ENCODE measurements at regions not wholly inside any gene's neighbourhood (a gene's known extent, or its start where the extent isn't known, plus 50 kb on each side); places are given as distances from the start of the nearest gene placed in this dataset.

DNA sequence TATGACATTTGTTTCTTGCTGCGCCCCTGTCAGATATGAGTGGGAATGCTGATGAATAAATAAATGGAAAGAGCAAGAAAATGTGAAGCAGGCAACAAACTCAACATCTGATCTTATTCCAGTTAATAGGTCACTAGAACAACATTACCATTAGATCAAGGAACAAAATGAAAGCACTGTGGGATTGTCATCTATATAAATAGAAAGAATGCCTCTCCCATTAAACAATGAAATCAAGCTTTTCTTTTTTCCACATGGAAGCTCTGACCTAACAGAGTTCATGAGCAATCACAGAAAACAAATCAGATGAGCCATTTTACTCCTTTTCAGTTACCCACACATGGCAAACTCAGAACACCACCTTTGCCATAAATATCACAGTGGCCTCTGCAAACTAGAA is 354.8 kb downstream of the SUCLA2 start:
- no peak overlapping the region for H3K9ac ChIP-seq (ENCODE audit: low read depth in 1 of 2, low read length in 2 of 2)
- no peak overlapping the region for H3K27ac ChIP-seq (ENCODE audit: low read depth in 1 of 2, low read length in 2 of 2)
- no peak overlapping the region for H3K4me3 ChIP-seq (ENCODE audit: low read depth in 1 of 3, low read length in 3 of 3)
- no peaks in the 10 kb centered on the region for H3K4me1 ChIP-seq (ENCODE audit: control insufficient read depth in 4 of 4, insufficient read depth in 4 of 4, low read length in 3 of 4)
- no peaks in the 10 kb centered on the region for H3K27me3 ChIP-seq (ENCODE audit: control insufficient read depth in 4 of 4, insufficient read depth in 4 of 4, low read length in 3 of 4)
- 92% methylated on average over 1 of the region's 1 CpG for WGBS
- no peaks in the 10 kb centered on the region for H3K9me3 ChIP-seq (ENCODE audit: control insufficient read depth in 4 of 4, low read length in 3 of 4)
- TF ChIP-seq TAF1 (conservative IDR thresholded peaks at IDR 0.05), result no peak
- no peak for TF ChIP-seq SP1 (IDR thresholded peaks at IDR 0.05)
- no peak for TF ChIP-seq YY1 (IDR thresholded peaks at IDR 0.05)
- no peak for TF ChIP-seq GABPA (IDR thresholded peaks at IDR 0.05 in 1 of 2, conservative IDR thresholded peaks at IDR 0.05 in 1 of 2)
- TF ChIP-seq, protein P1, sequence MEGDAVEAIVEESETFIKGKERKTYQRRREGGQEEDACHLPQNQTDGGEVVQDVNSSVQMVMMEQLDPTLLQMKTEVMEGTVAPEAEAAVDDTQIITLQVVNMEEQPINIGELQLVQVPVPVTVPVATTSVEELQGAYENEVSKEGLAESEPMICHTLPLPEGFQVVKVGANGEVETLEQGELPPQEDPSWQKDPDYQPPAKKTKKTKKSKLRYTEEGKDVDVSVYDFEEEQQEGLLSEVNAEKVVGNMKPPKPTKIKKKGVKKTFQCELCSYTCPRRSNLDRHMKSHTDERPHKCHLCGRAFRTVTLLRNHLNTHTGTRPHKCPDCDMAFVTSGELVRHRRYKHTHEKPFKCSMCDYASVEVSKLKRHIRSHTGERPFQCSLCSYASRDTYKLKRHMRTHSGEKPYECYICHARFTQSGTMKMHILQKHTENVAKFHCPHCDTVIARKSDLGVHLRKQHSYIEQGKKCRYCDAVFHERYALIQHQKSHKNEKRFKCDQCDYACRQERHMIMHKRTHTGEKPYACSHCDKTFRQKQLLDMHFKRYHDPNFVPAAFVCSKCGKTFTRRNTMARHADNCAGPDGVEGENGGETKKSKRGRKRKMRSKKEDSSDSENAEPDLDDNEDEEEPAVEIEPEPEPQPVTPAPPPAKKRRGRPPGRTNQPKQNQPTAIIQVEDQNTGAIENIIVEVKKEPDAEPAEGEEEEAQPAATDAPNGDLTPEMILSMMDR (IDR thresholded peaks at IDR 0.05; ENCODE audit: low read depth, low read length, missing input control), result no peak
- no peaks in the 10 kb centered on the region for H3K36me3 ChIP-seq (ENCODE audit: control insufficient read depth in 4 of 4, insufficient read depth in 3 of 4, low read depth in 1 of 4, low read length in 3 of 4)
- no peak for DNase-seq (ENCODE audit: low spot score)

DNA sequence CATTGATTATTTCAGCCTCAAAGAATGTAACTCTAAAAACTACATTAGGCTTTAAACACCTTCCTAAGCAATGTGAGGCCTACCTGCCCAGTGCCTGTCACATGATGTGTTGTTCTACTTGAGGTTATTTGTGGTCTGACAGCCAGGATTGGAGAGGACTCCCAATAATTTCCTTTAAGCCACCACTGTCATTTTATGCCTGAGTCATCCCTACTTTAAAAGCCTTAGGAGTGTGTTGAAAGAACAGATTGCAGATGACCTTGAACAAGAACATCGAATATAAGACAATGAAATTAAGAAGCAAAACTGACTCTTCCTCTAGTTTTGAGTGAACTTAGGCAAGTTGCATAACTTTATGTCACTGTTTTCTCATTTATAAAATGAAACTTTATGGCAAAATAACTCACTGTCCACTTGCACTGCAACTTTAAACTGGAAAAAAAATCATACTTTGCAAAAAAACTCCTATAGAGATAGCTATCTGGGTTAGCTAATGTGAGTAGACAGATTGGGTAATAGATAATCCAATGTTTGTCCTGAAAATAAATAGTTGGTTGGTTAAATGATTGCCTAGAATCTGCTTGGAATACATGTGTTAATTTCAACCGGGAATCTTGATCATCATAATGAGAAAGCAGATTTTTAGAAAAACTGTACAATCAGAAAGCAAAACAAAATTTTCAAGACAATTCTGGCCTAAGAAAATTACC is 361.2 kb downstream of the SUCLA2 start:
- Histone ChIP-seq H3K27me3 (ENCODE audit: control insufficient read depth in 4 of 4, insufficient read depth in 4 of 4, low read length in 3 of 4) (no peaks in the 10 kb centered on the region), H3K9ac (ENCODE audit: low read depth in 1 of 2, low read length in 2 of 2) (no peak overlapping the region), H3K9me3 (ENCODE audit: control insufficient read depth in 4 of 4, low read length in 3 of 4) (no peaks in the 10 kb centered on the region), H3K4me3 (ENCODE audit: low read depth in 1 of 3, low read length in 3 of 3) (no peak overlapping the region), H3K36me3 (ENCODE audit: control insufficient read depth in 4 of 4, insufficient read depth in 3 of 4, low read depth in 1 of 4, low read length in 3 of 4) (no peaks in the 10 kb centered on the region), H3K27ac (ENCODE audit: low read depth in 1 of 2, low read length in 2 of 2) (peak overlapping the region in 1 of 2 donors; percentile 38), H3K4me1 (ENCODE audit: control insufficient read depth in 4 of 4, insufficient read depth in 4 of 4, low read length in 3 of 4) (peaks cover 0 to 9% (median 5%) of the 10 kb centered on the region in 4 donors)
- no peak for DNase-seq (ENCODE audit: low spot score)
- 30% methylated on average over 2 of the region's 2 CpGs for WGBS
- no peak for TF ChIP-seq FOXA2 (IDR thresholded peaks at IDR 0.05)
- TF ChIP-seq JUND (IDR thresholded peaks at IDR 0.05), result peak in 1 of 2 donors; percentile 64
- TF ChIP-seq, protein P2, sequence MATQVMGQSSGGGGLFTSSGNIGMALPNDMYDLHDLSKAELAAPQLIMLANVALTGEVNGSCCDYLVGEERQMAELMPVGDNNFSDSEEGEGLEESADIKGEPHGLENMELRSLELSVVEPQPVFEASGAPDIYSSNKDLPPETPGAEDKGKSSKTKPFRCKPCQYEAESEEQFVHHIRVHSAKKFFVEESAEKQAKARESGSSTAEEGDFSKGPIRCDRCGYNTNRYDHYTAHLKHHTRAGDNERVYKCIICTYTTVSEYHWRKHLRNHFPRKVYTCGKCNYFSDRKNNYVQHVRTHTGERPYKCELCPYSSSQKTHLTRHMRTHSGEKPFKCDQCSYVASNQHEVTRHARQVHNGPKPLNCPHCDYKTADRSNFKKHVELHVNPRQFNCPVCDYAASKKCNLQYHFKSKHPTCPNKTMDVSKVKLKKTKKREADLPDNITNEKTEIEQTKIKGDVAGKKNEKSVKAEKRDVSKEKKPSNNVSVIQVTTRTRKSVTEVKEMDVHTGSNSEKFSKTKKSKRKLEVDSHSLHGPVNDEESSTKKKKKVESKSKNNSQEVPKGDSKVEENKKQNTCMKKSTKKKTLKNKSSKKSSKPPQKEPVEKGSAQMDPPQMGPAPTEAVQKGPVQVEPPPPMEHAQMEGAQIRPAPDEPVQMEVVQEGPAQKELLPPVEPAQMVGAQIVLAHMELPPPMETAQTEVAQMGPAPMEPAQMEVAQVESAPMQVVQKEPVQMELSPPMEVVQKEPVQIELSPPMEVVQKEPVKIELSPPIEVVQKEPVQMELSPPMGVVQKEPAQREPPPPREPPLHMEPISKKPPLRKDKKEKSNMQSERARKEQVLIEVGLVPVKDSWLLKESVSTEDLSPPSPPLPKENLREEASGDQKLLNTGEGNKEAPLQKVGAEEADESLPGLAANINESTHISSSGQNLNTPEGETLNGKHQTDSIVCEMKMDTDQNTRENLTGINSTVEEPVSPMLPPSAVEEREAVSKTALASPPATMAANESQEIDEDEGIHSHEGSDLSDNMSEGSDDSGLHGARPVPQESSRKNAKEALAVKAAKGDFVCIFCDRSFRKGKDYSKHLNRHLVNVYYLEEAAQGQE (IDR thresholded peaks at IDR 0.05), result peak; percentile 16
- peak; percentile 42 for TF ChIP-seq FOXA1 (IDR thresholded peaks at IDR 0.05)
- TF ChIP-seq, protein P3, sequence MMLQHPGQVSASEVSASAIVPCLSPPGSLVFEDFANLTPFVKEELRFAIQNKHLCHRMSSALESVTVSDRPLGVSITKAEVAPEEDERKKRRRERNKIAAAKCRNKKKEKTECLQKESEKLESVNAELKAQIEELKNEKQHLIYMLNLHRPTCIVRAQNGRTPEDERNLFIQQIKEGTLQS (IDR thresholded peaks at IDR 0.05), result no peak
- TF ChIP-seq, protein P4, sequence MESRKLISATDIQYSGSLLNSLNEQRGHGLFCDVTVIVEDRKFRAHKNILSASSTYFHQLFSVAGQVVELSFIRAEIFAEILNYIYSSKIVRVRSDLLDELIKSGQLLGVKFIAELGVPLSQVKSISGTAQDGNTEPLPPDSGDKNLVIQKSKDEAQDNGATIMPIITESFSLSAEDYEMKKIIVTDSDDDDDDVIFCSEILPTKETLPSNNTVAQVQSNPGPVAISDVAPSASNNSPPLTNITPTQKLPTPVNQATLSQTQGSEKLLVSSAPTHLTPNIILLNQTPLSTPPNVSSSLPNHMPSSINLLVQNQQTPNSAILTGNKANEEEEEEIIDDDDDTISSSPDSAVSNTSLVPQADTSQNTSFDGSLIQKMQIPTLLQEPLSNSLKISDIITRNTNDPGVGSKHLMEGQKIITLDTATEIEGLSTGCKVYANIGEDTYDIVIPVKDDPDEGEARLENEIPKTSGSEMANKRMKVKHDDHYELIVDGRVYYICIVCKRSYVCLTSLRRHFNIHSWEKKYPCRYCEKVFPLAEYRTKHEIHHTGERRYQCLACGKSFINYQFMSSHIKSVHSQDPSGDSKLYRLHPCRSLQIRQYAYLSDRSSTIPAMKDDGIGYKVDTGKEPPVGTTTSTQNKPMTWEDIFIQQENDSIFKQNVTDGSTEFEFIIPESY (IDR thresholded peaks at IDR 0.05), result peak; percentile 36
- TF ChIP-seq YY1 (IDR thresholded peaks at IDR 0.05), result no peak
- peak; percentile 20 to 56 for TF ChIP-seq HNF4A (conservative IDR thresholded peaks at IDR 0.05)
- TF ChIP-seq RAD21 (IDR thresholded peaks at IDR 0.05), result peak in 1 of 2 donors; percentile 18
- peak; percentile 42 for TF ChIP-seq SP1 (IDR thresholded peaks at IDR 0.05)
- TF ChIP-seq GABPA (IDR thresholded peaks at IDR 0.05 in 1 of 2, conservative IDR thresholded peaks at IDR 0.05 in 1 of 2), result peak in 1 of 2 donors; percentile 17
- no peak for TF ChIP-seq HNF4G (IDR thresholded peaks at IDR 0.05)
- peak; percentile 25 to 39 for TF ChIP-seq RXRA (IDR thresholded peaks at IDR 0.05)
- TF ChIP-seq, protein P1 (IDR thresholded peaks at IDR 0.05; ENCODE audit: low read depth, low read length, missing input control), result no peak
- TF ChIP-seq NR2F2 (IDR thresholded peaks at IDR 0.05), result no peak
- TF ChIP-seq, protein P5, sequence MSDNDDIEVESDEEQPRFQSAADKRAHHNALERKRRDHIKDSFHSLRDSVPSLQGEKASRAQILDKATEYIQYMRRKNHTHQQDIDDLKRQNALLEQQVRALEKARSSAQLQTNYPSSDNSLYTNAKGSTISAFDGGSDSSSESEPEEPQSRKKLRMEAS (IDR thresholded peaks at IDR 0.05), result peak; percentile 56
- no peak for TF ChIP-seq EGR1 (IDR thresholded peaks at IDR 0.05; ENCODE audit: low read depth in 2 of 2)
- no peak for TF ChIP-seq TAF1 (conservative IDR thresholded peaks at IDR 0.05)
